ENCODE measurements at regions not wholly inside any gene's neighbourhood (a gene's known extent, or its start where the extent isn't known, plus 50 kb on each side); places are given as distances from the start of the nearest gene placed in this dataset.
"Not testable (repeated sequence)": the region's sequence is repeated elsewhere in the genome, so short reads cannot be mapped to it uniquely, and the experiment has no call there.

DNA sequence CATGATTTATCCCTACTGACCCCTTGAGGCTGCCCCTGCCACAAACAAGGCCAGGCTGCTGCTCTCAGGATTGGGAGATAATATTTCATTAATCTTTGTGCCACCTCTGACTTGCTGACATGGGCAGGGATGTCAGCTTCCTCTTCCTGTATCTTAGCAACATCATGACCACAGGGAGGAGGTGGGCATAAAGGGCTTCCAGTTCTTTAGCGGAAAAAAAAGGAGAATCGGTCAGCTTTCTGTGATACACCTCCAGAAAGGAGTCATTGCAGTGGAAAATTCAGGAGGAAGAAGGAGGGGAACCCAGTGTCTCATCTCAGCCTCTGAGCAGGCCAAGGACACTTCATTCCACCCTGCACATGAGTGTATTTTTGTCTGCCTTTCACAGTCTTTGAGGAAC is 206.8 kb upstream of the SDK2 start:
- DNase-seq (ENCODE audit: low spot score) = no peak

DNA sequence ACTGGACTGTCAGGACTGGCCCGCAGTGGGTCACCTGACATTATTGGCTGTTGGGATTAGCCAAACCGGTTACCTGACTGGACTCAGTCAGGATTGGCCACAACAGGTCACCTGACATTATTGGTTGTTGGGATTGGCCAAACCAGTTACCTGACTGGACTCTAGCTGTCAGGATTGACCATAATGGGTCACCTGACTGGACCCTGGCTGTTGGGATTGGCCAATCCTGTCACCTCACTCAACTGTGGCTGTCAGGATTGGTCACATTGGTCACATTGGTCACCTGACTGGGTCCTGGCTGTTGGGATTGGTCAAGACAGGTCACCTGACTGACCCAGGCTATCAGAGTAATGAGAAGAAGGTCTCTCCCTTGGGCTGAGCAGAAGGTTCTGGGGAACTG is 207.7 kb upstream of the SDK2 start:
- no peak for DNase-seq (ENCODE audit: low spot score)

DNA sequence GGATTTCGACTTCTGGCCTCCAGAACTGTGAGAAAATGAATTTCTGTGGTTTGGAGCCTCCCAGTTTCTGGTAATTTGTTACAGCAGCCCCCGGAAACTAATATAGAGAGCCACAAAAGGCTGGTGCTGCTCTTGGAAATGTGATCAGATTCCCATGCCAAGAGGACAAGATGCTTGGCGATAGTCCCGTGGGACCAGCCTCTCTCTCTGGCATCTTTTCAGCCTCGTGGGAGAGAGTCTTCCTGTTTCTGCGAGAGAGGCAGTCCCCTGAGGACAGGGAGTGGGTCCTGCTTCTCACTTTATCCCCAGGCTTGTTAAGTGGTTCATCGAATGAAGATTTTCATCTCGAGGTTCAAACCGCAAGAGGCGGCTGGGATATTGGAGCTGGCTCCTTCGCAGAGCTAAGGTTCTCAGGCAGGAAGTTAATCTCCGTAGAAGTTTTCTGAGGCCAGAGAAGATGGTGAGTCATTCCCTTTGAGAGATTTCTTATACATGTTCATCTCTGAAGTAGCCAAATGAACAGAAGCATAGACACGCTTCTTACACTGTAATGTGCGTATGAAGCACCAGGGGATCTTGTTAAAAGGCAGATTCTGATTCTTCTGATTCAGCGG is 211.6 kb upstream of the SDK2 start:
- no peak for DNase-seq (ENCODE audit: low spot score)

DNA sequence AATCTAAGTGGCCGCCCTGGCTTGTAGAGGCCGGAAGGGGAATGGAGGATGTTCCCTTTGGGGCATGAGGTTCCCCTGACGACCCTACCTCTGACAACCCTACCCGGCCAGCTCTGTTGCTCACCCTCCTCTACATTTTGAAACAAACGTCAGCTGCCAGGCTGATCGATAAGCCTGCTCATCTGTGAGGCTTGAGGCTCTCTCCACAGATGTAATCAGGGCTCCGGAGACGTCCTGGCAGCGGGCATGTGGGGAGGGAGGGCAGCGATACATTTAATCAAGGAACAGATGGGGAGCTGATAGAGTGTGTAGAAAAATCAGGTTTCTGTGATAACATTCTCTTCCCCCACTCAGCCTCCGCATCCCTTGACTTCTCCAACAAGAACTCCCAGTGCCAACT is 212.3 kb upstream of the SDK2 start:
- no peak for DNase-seq (ENCODE audit: low spot score)

DNA sequence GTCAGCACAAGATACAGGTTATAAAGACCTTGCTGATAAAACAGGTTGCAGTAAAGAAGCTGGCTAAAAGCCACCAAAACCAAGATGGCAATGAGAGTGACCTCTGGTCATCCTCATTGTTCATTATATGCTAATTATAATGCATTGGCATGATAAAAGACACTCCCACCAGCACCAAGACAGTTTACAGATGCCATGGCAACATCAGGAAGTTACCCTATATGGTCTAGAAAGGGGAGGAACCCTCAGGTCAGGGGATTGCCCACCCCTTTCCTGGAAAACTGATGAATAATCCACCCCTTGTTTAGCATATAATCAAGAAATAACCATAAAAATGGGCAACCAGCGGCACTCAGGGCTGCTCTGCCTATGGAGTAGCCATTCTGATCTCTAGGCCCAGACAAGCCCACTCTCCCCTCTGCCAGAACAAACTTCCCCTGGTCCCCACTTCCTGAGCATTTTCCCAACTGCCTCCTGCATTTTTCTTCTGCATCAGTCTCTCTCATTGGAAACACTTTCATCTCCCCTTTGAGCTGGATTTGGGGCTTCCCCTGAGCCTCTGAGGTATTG is 215.3 kb upstream of the SDK2 start:
- not testable (repeated sequence) for DNase-seq (ENCODE audit: low spot score)

DNA sequence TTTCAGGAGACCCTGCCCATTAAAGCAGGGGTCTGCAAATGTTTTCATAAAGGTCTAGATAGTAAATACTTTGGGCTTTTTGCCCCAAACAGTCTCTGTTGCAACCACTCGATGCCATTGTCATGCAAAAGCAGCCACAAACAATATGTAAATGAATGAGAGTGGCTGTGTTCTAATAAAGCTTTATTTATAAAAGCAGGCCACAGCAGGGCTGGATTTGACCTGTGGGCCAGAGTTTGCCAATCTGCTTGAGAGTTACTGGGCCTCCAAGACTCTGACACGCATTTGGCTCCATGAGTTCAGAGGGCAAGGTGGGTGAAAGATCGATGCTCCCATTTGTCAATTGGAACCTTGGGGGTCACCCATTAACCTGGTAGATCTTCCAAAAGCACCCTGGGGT is 217.3 kb upstream of the SDK2 start:
- DNase-seq (ENCODE audit: low spot score) = no peak

DNA sequence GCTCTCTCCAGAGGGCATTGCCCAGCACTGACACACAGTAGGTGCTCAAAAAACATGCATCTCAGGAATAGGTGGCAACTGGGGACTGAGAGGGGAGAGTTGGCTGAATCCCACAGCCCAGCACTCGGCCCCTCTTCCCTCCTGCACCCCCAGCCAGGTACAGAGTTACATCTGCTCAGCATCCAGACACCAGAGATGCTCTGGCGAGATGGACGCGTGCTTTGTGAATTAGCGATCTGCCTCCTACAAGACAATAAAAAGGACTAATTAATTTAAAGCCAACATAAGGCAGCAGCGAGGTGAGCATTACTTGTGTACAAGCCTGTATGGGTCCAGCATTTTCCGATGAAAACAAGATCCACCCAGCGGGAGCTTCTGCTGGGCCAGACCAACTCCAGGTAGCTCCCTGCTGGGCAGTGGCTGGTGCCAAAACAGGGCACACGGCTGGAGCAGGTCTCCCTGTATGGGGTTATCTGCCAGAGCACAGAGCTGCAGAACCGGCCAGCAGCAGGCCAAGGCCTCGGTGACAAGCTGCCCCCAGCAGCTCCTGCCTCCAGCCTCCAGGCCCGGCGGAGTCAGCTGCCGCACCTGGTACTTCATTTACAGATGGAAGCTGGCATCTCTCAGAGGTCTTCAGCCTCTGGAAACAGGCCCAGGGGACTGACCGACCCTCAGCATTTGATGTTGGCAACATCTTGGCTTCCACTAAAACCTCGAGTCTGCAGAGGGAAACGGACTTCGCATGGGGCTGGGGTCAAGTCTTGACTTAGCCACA is 219.7 kb upstream of the SDK2 start:
- DNase-seq (ENCODE audit: low spot score) = no peak

DNA sequence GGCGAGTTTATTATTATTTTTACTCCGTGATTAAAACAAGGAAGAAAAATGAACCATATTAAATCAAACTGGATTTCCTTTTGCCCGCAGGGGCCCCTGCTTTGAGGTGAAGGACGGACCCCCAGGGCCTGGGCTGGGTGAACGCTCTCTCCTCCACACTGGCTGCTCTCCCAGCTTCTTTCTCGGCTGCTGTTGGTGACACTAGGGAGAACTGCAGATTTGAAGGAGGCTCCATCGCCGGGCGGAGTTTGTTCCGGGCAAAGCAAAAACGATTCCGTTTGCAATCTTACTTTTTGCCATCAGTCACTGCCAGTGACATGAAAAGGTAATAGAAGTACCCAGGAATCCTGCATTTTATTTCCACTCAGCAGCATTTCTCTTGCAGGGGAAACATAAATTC is 221.6 kb upstream of the SDK2 start:
- no peak for DNase-seq (ENCODE audit: low spot score)

DNA sequence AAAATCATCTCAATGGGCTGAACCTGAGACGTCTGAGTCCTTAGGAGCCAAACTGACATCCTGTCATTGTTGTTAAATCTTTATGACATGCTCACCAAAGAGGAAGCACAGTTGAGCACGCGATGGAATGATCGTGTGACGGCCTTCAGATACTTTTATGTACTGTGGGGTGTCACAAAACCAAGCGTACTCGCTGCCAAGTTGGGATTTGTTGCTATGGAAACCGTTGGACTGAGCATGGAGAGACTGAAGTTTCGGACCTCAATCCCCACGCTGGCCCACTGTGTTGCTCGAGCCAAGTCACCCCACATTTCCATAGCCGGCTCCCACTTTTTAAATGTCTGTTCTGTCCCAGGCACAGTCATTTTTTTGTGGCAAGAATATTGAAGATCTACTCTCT is 222.8 kb upstream of the SDK2 start:
- DNase-seq (ENCODE audit: low spot score) = no peak

DNA sequence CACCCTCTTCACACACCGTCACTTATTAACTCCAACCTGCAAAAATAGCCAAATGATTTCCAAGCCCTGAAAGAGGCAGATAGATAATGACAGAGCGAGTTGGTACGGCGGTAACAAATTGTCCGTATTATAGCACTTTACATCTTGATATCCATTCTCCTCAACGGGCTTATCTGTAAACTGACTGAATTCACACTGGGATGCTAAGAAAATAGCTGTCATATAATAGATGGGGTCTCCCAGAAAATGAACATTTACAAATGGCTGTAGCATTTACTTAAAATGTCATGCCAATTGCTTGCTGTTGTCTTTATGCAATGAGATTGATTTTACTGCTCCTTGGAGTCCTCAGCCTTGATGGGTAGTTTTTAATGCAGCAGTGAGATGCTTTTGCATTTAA is 225.8 kb upstream of the SDK2 start:
- no peak for DNase-seq (ENCODE audit: low spot score)

DNA sequence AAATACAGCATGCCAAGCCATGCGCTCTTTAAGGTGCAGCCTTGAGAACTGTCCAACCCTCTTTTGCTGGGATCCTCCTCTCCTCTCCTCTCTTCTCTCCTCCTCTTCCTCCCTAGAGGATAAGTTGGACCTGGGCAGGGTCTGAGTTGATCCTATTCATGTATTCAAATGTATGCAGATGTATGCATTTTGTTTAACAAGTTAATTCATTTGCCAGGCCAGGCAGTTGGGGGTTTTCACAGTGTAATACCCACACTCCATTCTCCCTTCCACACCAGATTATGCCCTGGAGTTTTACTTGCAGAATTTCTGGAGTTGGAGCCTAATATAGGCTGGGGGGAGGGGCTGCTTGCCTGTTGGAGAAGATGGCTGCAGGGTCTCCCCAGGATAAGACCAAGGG is 226.2 kb upstream of the SDK2 start:
- no peak for DNase-seq (ENCODE audit: low spot score)

DNA sequence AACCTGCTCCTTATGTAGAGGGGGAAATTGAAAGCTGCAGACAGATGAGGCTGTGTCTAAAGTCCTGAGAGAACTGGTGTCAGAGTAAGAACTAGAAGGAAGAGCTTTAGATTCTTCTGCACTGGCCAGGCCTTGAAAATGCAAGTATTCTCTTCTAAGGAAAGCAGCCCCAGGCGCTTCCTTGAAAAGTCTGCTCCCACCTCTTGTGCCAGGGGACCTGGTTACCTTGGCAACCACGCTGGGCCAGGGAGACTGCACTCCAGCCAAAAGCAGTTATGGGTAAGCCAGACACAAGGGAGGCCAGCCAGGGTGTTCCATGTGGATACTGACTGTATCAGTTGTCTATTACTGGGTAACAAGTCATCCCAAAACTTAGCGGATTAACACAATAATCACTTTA is 228.6 kb upstream of the SDK2 start:
- no peak for DNase-seq (ENCODE audit: low spot score)

DNA sequence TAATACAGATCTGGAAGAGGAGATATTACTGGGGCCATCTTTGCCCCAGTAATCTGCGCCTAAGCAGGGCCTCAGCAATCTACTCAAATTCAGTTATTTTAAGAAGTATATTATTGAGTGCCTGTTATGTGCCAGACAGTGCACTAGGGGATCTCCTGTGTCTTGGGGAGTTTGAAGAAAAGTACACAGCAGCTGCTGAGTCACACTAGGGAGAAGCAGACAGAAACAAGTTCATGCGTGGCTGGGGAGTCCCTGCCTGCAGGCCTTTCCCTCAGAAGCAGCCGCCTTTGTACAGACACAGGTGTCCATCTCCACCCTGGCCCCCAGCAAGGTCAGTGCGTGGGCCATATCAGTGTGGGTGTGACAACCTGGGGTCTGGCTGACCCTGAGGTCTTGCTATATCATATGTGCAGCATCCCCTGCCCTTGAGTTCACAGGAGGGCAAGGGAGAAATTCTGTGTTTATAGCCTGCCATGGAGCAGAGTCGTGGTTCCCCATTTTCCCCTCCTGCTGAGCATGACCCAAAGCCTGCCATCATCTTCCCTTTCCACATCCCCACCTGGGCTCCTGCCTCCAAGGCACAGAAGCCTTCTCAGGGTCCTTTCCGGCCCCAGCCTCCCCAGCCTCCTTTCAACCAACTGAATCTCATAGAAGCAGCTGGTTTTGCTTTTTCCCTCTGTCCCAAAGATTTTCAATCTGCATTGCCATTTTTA is 229.9 kb upstream of the SDK2 start:
- no peak for DNase-seq (ENCODE audit: low spot score)

DNA sequence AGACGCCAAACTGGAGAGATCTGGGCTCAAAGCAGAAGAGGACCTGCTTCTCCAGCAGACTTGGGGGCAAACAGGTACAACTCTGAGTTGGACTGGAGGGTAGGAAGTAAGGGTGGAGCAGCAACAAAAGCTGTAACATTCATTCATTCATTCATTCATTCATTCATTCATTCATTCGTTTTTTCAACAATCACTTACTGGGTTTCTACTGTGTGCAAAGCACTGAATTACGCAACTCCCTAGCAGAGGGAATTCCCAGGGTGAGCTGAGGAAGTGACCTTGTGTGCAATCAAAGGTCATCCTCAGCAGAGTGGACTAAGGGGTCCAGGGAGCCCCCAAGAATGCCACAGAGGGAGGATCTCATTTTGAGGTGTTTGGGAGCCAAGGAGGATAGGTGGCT is 231.1 kb upstream of the SDK2 start:
- no peak for DNase-seq (ENCODE audit: low spot score)

DNA sequence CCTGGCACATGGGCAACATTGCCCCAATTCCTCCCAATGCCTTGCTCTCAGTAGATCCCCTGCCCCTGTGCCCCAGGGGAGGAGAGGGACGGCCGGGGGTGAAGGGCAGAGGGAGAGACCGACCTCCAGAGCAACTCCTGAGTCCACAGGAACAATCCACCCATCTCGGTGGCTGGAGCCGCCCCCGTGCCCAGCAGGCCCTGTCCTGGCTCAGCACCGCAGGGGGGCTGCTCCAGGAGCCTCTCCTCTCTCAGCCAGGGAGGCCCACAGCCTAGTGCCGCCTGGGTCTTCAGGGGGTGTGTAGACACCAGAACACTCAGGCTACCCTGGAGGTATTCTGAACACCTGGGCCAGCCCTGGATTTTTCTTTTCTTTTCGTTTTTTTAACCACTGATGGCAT is 233.7 kb upstream of the SDK2 start:
- DNase-seq (ENCODE audit: low spot score) = no peak

DNA sequence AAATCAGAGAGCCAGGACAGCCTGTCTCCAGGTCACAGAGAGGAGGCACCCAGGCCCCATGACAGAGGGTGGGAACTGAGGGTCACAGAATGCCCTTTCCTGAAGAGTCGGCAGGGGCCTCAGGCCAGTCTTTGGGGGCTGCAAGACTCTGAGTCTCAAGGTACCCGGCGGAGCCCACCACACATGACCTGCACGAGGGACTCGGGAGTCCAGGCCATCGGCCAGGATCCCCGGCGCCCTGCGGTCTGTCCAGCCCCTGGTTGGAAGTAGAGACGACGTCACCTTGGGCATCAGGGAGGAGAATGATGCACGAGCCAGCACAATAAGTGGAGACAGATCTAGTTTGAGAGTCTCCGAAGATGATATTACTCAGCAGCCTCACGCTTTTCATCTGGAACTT is 234.7 kb upstream of the SDK2 start:
- no peak for DNase-seq (ENCODE audit: low spot score)

DNA sequence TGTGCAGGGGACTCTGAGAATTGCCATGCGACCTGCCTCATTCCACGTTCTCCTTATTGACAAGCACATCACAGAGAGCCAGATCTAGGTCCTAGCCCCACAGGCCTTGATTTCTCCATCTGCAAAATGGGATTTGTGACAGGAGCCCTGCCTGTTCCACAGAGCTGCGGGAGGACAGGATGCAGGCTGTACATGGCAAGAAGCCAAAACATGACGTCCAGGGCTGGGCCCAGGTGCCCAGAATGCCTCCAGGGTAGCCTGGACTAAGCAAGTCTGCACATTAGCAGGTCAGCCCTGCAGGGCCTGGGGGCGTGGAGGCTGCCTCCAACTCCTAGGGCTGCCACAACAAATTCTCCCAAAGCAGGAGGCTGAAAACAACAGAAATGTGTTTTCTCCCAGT is 235.7 kb upstream of the SDK2 start:
- no peak for DNase-seq (ENCODE audit: low spot score)

DNA sequence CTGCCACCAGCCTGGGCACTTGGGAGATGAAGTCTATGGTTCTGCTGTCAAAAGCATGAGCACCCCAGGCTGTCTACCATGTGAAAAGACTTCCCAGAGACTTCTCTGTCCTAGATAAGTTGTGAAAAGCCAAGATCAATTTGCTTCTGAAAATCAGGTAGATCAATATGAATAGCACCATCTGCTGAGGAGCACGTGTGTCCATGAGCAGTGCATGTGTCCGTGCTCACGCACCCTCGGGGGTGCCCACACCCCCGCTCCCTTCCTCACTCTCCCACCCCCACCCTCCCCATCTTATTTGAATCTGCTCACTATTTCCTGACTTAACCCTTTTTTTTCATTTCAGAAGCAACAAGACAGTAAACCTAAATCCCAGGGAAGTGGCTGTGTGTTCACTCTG is 238.3 kb upstream of the SDK2 start:
- no peak for DNase-seq (ENCODE audit: low spot score)

DNA sequence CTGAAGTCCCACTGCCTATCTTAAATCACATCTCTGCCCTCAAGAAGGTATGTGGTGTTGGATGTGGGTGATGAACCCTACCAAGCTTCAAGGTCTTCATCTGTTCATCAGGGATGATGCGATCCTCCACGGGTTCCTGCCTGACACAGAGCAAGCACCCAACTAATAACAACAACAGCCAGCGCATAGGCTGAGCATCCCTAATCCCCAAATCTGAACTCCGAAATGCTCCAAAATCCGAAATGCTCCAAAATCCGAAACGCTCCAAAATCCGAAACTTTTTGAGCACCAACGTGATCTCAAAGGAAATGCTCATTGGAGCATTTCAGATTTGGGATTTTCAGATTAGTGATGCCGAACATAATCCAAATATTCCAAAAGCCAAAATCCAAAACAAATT is 238.9 kb upstream of the SDK2 start:
- no peak for DNase-seq (ENCODE audit: low spot score)

DNA sequence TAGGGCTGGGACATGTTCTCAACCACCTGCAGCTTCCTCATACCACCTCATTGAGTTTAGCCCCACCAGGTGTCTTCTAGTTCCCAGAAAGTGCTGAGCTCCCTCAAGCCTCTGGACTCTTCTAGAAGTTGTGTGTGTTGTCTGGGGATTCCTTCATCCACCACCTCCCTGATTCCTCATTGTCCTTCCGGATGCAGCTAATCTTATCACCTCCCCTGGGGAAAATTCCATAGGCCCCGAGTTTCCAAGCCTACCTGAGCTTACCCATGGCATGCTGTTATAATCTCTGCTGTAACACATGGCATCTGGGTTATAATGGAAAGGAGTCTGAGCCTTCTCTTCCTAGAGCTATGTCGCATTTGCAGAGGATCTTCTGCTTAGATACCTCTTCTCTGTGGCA is 243.5 kb upstream of the SDK2 start:
- no peak for DNase-seq (ENCODE audit: low spot score)

DNA sequence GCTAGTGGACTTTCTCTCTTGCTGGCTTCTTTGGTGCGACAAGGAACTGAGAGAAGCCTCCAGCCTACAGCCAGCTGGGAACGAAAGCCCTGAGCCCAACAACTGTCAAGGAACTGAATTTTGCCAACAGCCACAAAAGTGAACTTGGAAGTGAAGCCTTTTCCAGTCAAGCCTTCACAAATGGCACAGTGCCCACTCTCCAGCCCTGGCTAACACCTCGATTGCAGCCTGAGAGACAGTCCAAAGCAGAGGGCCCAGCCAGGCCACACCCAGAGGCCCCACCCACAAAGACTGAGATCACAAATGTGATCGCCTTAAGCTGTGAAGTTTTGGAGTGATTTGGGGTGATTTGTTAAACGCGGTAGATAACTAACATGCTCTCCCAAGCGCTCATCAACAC is 244.6 kb upstream of the SDK2 start:
- no peak for DNase-seq (ENCODE audit: low spot score)

DNA sequence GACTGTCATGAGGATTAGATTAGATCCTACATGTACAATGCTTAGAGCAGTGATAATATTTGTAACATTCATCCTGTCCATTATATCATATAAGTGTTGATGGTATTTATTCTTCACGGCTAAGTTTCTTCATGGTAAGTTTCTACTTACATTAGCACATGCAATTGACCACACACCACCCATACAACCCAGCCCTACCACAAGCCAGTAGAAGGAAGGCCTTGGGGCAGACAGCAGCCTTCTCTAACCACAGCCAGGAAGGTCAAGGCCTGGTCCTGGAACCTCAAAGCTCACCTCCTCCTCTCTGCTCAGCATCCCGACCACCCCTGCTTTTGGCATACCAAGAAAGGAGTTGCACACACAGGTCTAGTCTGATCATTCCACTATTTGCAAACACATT is 245.2 kb upstream of the SDK2 start:
- DNase-seq (ENCODE audit: low spot score) = no peak

DNA sequence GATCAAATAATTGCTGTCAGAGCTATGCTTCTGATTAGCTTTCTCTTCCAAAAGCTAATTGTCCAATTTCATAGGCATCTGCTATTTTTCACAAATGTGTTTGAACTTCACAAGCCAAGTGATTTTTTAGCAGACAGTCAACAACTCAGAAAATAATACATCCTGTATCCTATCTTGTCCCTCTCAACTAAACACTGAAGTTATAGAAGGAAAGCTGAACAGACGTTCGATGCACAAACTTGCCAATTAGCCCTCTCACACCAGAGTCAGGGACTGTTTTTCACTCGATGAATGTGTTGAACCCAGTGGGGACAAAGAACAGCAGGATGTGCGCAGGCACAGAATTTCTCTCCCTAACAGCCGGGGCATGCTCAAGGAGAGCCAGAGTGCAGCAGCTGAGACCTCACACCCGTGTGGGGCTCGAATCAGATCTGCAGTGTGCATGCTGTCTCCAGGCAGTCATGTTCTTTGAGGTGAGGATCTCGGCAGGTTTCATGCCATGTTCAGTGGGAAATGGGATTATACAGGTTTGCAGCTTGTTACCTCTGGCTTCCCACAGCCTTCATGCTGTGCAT is 246.7 kb upstream of the SDK2 start:
- DNase-seq (ENCODE audit: low spot score) = no peak
